Endothelial cell (in vitro differentiated cells): ENCODE measurements at regions not wholly inside any gene's neighbourhood (a gene's known extent, or its start where the extent isn't known, plus 50 kb on each side); places are given as distances from the start of the nearest gene placed in this dataset.
A peak's percentile ranks its signal among the peaks of the same experiment; 100 is the strongest.

Experiments used
- DNase-seq: peaks from one replicate; pipeline ENCODE4 v3.0.0; 2021; ENCODE audit warnings: low spot score
- H3K27ac Mint-ChIP-seq: one replicate; pipeline ENCODE4 v1.8.0; 2021; ENCODE audit warnings: mixed read lengths, inconsistent platforms; ENCODE audit not compliant: unreplicated experiment
- H3K27me3 Mint-ChIP-seq: one replicate; pipeline ENCODE4 v1.8.0; 2021; ENCODE audit warnings: mild to moderate bottlenecking, moderate library complexity, mixed read lengths, inconsistent platforms; ENCODE audit not compliant: unreplicated experiment
- H3K36me3 Mint-ChIP-seq: one replicate; pipeline ENCODE4 v1.8.0; 2021; ENCODE audit warnings: mild to moderate bottlenecking, low read depth, mixed read lengths, inconsistent platforms; ENCODE audit not compliant: unreplicated experiment
- H3K4me1 Mint-ChIP-seq: one replicate; pipeline ENCODE4 v1.8.0; 2021; ENCODE audit warnings: mild to moderate bottlenecking, mixed read lengths, inconsistent platforms; ENCODE audit not compliant: unreplicated experiment
- H3K4me3 Mint-ChIP-seq: one replicate; pipeline ENCODE4 v1.8.0; 2021; ENCODE audit warnings: mild to moderate bottlenecking, mixed read lengths, inconsistent platforms; ENCODE audit not compliant: unreplicated experiment
- H3K9me3 Mint-ChIP-seq: one replicate; pipeline ENCODE4 v1.8.0; 2021; ENCODE audit warnings: mixed read lengths, inconsistent platforms; ENCODE audit not compliant: unreplicated experiment
- CTCF ChIP-seq: fragments of 200-600 bp; sonication (generic); IDR thresholded peaks from one replicate; pipeline ENCODE4 v1.5.0; 2021; ENCODE audit warnings: antibody characterized with exemption; ENCODE audit not compliant: unreplicated experiment

- no peaks in the 10 kb centered on the region for H3K9me3 Mint-ChIP-seq
- H3K4me1 Mint-ChIP-seq = peaks cover 5% of the 10 kb centered on the region
- no peaks in the 10 kb centered on the region for H3K27me3 Mint-ChIP-seq
- peak overlapping the region; percentile 57 for H3K27ac Mint-ChIP-seq
- DNase-seq = no peak
- H3K36me3 Mint-ChIP-seq = no peaks in the 10 kb centered on the region
- no peak for TF ChIP-seq CTCF
- no peak overlapping the region for H3K4me3 Mint-ChIP-seq
Measured at GRCh38 chr18:38923540-38923939, 1357.9 kb upstream of the CELF4 start.

- no peaks in the 10 kb centered on the region for H3K27me3 Mint-ChIP-seq
- H3K4me3 Mint-ChIP-seq = no peak overlapping the region
- H3K36me3 Mint-ChIP-seq = no peaks in the 10 kb centered on the region
- TF ChIP-seq CTCF = no peak
- no peak for DNase-seq
- no peaks in the 10 kb centered on the region for H3K9me3 Mint-ChIP-seq
- peaks cover 5% of the 10 kb centered on the region for H3K4me1 Mint-ChIP-seq
- H3K27ac Mint-ChIP-seq = peak overlapping the region; percentile 57
Measured at GRCh38 chr18:38923126-38923525, 1357.5 kb upstream of the CELF4 start.

GRCh38 chr18:38909972-38910371 lies 1344.4 kb upstream of the CELF4 start:
- Mint-ChIP-seq H3K4me1 (no peaks in the 10 kb centered on the region), H3K4me3 (no peak overlapping the region), H3K27me3 (peaks cover 1% of the 10 kb centered on the region), H3K27ac (no peak overlapping the region), H3K36me3 (no peaks in the 10 kb centered on the region), H3K9me3 (no peaks in the 10 kb centered on the region)
- DNase-seq = no peak
- no peak for TF ChIP-seq CTCF

- H3K36me3 Mint-ChIP-seq = no peaks in the 10 kb centered on the region
- no peaks in the 10 kb centered on the region for H3K4me1 Mint-ChIP-seq
- H3K4me3 Mint-ChIP-seq = no peak overlapping the region
- DNase-seq = no peak
- no peaks in the 10 kb centered on the region for H3K27me3 Mint-ChIP-seq
- no peak overlapping the region for H3K27ac Mint-ChIP-seq
- no peaks in the 10 kb centered on the region for H3K9me3 Mint-ChIP-seq
- no peak for TF ChIP-seq CTCF
Measured at GRCh38 chr18:38902796-38903195, 1337.2 kb upstream of the CELF4 start.

- no peak overlapping the region for H3K27ac Mint-ChIP-seq
Measured at GRCh38 chr18:38900445-38900844, 1334.8 kb upstream of the CELF4 start.

More at GRCh38 chr18:38900445-38900844, 1334.8 kb upstream of the CELF4 start:
- H3K4me3 Mint-ChIP-seq = no peak overlapping the region
- H3K9me3 Mint-ChIP-seq = no peaks in the 10 kb centered on the region
- H3K27me3 Mint-ChIP-seq = no peaks in the 10 kb centered on the region
- no peak for DNase-seq
- H3K36me3 Mint-ChIP-seq = no peaks in the 10 kb centered on the region
- TF ChIP-seq CTCF = no peak
- H3K4me1 Mint-ChIP-seq = no peaks in the 10 kb centered on the region
